Endothelial cell of umbilical vein (primary cell): ENCODE measurements at regions not wholly inside any gene's neighbourhood (a gene's known extent, or its start where the extent isn't known, plus 50 kb on each side); places are given as distances from the start of the nearest gene placed in this dataset.

ENCODE experiments used
- EZH2 ChIP-seq: IDR thresholded peaks from 2 replicates; pipeline ENCODE4 v1.6.1; 2012; ENCODE audit warnings: borderline replicate concordance, low read depth, mild to moderate bottlenecking, moderate library complexity, low read length, inconsistent platforms; ENCODE audit not compliant: severe bottlenecking
- POLR2A ChIP-seq: IDR thresholded peaks from 2 replicates; pipeline ENCODE4 v1.6.1; 2012; ENCODE audit warnings: low read depth, mild to moderate bottlenecking, control low read depth, low read length
- POLR2AphosphoS5 ChIP-seq: IDR thresholded peaks from 2 replicates; pipeline ENCODE4 v1.6.1; 2012; ENCODE audit warnings: low read depth, mild to moderate bottlenecking, control low read depth, low read length, moderate library complexity; ENCODE audit not compliant: insufficient read depth
- TF ChIP-seq, protein P1 (sequence below), 2 donors: IDR thresholded peaks; 1 replicate in 1 of 2; 2 replicates in 1 of 2; pipeline ENCODE4 v1.5.1; 2011; ENCODE audit warnings: low read length in 2 of 2, mild to moderate bottlenecking in 2 of 2, moderate library complexity in 2 of 2, control low read depth in 1 of 2, inconsistent platforms in 1 of 2, low read depth in 1 of 2; ENCODE audit not compliant: insufficient read depth in 1 of 2; ENCODE audit errors: extremely low read depth in 1 of 2

DNA sequence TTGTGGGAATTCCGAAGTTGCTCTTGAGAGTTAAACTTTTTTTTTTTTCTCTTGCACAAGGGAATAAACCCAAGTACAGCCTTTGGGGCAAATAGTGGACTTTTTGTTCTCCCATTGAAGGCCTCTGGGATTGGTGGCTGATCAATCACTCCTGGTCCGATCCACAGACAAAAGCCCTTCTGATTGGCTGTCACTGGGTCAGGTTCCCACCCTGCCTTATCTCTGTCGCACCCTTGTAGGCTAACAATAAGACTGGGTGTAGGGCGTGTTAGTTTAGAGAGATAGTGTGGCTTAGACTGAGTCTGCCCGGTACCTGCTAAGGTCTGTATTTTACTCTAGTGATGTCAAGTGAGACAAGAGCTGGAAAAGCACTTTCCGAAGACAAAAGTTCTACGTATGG, 380.8 kb downstream of the NDFIP2 start:
- TF ChIP-seq, protein P1, sequence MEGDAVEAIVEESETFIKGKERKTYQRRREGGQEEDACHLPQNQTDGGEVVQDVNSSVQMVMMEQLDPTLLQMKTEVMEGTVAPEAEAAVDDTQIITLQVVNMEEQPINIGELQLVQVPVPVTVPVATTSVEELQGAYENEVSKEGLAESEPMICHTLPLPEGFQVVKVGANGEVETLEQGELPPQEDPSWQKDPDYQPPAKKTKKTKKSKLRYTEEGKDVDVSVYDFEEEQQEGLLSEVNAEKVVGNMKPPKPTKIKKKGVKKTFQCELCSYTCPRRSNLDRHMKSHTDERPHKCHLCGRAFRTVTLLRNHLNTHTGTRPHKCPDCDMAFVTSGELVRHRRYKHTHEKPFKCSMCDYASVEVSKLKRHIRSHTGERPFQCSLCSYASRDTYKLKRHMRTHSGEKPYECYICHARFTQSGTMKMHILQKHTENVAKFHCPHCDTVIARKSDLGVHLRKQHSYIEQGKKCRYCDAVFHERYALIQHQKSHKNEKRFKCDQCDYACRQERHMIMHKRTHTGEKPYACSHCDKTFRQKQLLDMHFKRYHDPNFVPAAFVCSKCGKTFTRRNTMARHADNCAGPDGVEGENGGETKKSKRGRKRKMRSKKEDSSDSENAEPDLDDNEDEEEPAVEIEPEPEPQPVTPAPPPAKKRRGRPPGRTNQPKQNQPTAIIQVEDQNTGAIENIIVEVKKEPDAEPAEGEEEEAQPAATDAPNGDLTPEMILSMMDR (IDR thresholded peaks at IDR 0.05; ENCODE audit: extremely low read depth in 1 of 2, insufficient read depth in 1 of 2, low read depth in 1 of 2, low read length in 2 of 2): no peak
- TF ChIP-seq POLR2A: no peak
- no peak for TF ChIP-seq EZH2
- TF ChIP-seq POLR2AphosphoS5: no peak
